Gastroesophageal sphincter (tissue), 4 donors: ENCODE measurements at regions not wholly inside any gene's neighbourhood (a gene's known extent, or its start where the extent isn't known, plus 50 kb on each side); places are given as distances from the start of the nearest gene placed in this dataset.
A peak's percentile ranks its signal among the peaks of the same experiment; 100 is the strongest.

Source experiments
- ATAC-seq: fragments of 150-250 bp; one replicate; pipeline ENCODE4 v1.9.1; 2016; ENCODE audit warnings: mild to moderate bottlenecking, moderate library complexity
- H3K27ac ChIP-seq, 4 donors: fragments of 200-600 bp; sonication (generic) in 3 of 4; 1 replicate in 3 of 4; 2 replicates in 1 of 4; pipeline ENCODE4 v1.5.1; 2016 to 2019
- H3K27me3 ChIP-seq: fragments of 200-600 bp; sonication (generic); one replicate; pipeline ENCODE4 v1.5.1; 2019
- H3K36me3 ChIP-seq, 2 donors: fragments of 200-600 bp; sonication (generic); one replicate each; pipeline ENCODE4 v1.5.1; 2019; ENCODE audit warnings: control low read depth in 1 of 2
- H3K4me1 ChIP-seq, 3 donors: fragments of 200-600 bp; sonication (generic); 1 replicate in 2 of 3; 2 replicates in 1 of 3; pipeline ENCODE4 v1.5.1; 2016 to 2019; ENCODE audit warnings: control low read depth in 2 of 3
- H3K4me3 ChIP-seq, 2 donors: fragments of 200-600 bp; sonication (generic); one replicate each; pipeline ENCODE4 v1.5.1; 2019; ENCODE audit warnings: mild to moderate bottlenecking in 1 of 2, moderate library complexity in 1 of 2
- H3K9me3 ChIP-seq, 3 donors: fragments of 200-600 bp; sonication (generic); one replicate each; pipeline ENCODE4 v1.5.1; 2017 to 2019; ENCODE audit warnings: control low read depth in 2 of 3
- CTCF ChIP-seq, 4 experiments: fragments of 200-600 bp in 2 of 4; fragments of 450-650 bp in 2 of 4; sonication (generic) in 1 of 4; IDR thresholded peaks; one replicate each; pipeline ENCODE4 v1.5.1; 2017 to 2019; ENCODE audit warnings: antibody characterized with exemption in 4 of 4, mild to moderate bottlenecking in 2 of 4, moderate library complexity in 2 of 4
- EP300 ChIP-seq: sonication (generic); formaldehyde crosslinking; IDR thresholded peaks from one replicate; pipeline ENCODE4 v1.6.1; 2017; ENCODE audit warnings: antibody characterized with exemption, mild to moderate bottlenecking
- POLR2A ChIP-seq, 2 donors: fragments of 450-650 bp; IDR thresholded peaks; one replicate each; pipeline ENCODE4 v1.6.1; 2017; ENCODE audit warnings: antibody characterized with exemption in 2 of 2, mild to moderate bottlenecking in 2 of 2, moderate library complexity in 1 of 2
- POLR2AphosphoS5 ChIP-seq: sonication (generic); formaldehyde crosslinking; IDR thresholded peaks from one replicate; pipeline ENCODE4 v1.6.1; 2017; ENCODE audit warnings: antibody characterized with exemption
- WGBS, 2 donors: methylation state at CpG; one replicate each; pipeline ENCODE4 v1.1.5; 2018; ENCODE audit warnings: low coverage in 1 of 2; 5-methylcytosine and 5-hydroxymethylcytosine counted together

- WGBS, 2 donors = 39 to 45% methylated on average over 10 of the region's 10 CpGs
- Histone ChIP-seq H3K9me3 (no peaks in the 10 kb centered on the region), H3K4me1 (no peaks in the 10 kb centered on the region), H3K27me3 (no peaks in the 10 kb centered on the region), H3K4me3 (no peak overlapping the region), H3K27ac (no peak overlapping the region), H3K36me3 (no peaks in the 10 kb centered on the region)
- ATAC-seq = no peak
- TF ChIP-seq POLR2A (IDR thresholded peaks at IDR 0.05) (no peak), CTCF (IDR thresholded peaks at IDR 0.05) (peak in 2 of 4 experiments; percentile 38 to 39)
These were observed 329.3 kb upstream of the OR4E1 start for GRCh38 chr14:22002860-22003284.

DNA sequence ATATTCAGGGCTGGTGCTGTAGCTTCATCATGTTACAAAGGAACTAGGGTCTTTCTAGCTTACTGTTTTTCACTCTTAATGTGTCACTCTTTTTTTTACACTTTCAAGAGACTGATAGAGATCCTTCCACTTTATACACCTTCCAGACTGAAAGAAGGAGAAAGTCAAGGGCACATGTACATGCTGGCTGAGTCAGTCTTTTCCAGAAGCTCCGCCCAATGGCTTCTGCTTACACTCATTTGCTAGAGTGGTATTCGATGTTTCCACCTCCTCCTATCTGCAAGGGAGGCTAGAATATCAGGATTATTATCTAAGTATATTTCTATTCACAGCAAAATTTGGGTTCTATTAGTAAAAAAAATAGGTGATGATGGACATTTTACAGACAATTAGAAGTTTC is 325.8 kb upstream of the OR4E1 start:
- H3K4me3 ChIP-seq = no peak overlapping the region
- WGBS, 2 donors = 61 to 64% methylated on average over 2 of the region's 2 CpGs
- no peaks in the 10 kb centered on the region for H3K9me3 ChIP-seq
- H3K27me3 ChIP-seq = no peaks in the 10 kb centered on the region
- H3K27ac ChIP-seq = no peak overlapping the region
- no peak for ATAC-seq
- H3K36me3 ChIP-seq = no peaks in the 10 kb centered on the region
- TF ChIP-seq POLR2A (IDR thresholded peaks at IDR 0.05) = no peak
- no peak for TF ChIP-seq POLR2AphosphoS5
- TF ChIP-seq CTCF (IDR thresholded peaks at IDR 0.05) = no peak
- no peak for TF ChIP-seq EP300
- no peaks in the 10 kb centered on the region for H3K4me1 ChIP-seq

- H3K9me3 ChIP-seq = no peaks in the 10 kb centered on the region
- no peaks in the 10 kb centered on the region for H3K4me1 ChIP-seq
- H3K36me3 ChIP-seq = no peaks in the 10 kb centered on the region
- H3K4me3 ChIP-seq = no peak overlapping the region
- TF ChIP-seq POLR2AphosphoS5 = no peak
- H3K27ac ChIP-seq = no peak overlapping the region
- no peaks in the 10 kb centered on the region for H3K27me3 ChIP-seq
- 28 to 50% methylated on average over 2 to 3 of the region's 3 CpGs for WGBS, 2 donors
- ATAC-seq = no peak
These were observed 323.7 kb upstream of the OR4E1 start for GRCh38 chr14:21997300-21997699.

- H3K36me3 ChIP-seq = no peaks in the 10 kb centered on the region
- H3K4me1 ChIP-seq = no peaks in the 10 kb centered on the region
- no peaks in the 10 kb centered on the region for H3K9me3 ChIP-seq
- no peak for ATAC-seq
- TF ChIP-seq POLR2A (IDR thresholded peaks at IDR 0.05) (no peak), EP300 (no peak), CTCF (IDR thresholded peaks at IDR 0.05) (no peak), POLR2AphosphoS5 (no peak)
- H3K27me3 ChIP-seq = peaks cover 8% of the 10 kb centered on the region
- no peak overlapping the region for H3K27ac ChIP-seq
- H3K4me3 ChIP-seq = no peak overlapping the region
These were observed 321.7 kb upstream of the OR4E1 start for GRCh38 chr14:21995332-21995731.

- TF ChIP-seq POLR2A (IDR thresholded peaks at IDR 0.05) (no peak), POLR2AphosphoS5 (no peak), CTCF (IDR thresholded peaks at IDR 0.05) (no peak), EP300 (no peak)
- H3K27me3 ChIP-seq = peaks cover 8% of the 10 kb centered on the region
- ATAC-seq = no peak
- H3K4me3 ChIP-seq = no peak overlapping the region
- no peaks in the 10 kb centered on the region for H3K36me3 ChIP-seq
- H3K4me1 ChIP-seq = no peaks in the 10 kb centered on the region
- H3K9me3 ChIP-seq = no peaks in the 10 kb centered on the region
- H3K27ac ChIP-seq = no peak overlapping the region
These were observed 320.2 kb upstream of the OR4E1 start for GRCh38 chr14:21993837-21994236.

DNA sequence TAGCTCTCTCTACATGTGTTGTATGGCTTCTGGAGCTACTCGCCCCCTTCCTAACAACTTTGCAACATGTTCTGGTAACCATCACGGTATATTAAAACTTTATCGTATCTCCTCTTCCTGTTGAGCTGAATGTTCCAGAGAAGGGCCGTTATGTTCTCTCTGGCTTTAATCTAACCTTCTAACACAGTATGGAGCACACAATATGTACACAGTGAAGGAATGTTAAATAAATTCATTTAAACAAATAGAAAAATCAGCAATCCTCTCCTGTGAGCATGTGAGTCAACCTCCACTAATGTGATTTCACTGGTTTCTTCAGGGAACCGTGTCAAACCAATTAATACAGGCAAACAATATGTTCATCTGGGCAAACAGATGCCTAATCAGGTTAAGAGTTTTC is 319.5 kb upstream of the OR4E1 start:
- no peak for ATAC-seq
- WGBS, 2 donors = 75 to 91% methylated on average over 5 of the region's 5 CpGs
- H3K27me3 ChIP-seq = peaks cover 8% of the 10 kb centered on the region
- no peaks in the 10 kb centered on the region for H3K9me3 ChIP-seq
- TF ChIP-seq EP300 (no peak), CTCF (IDR thresholded peaks at IDR 0.05) (no peak)
- H3K4me1 ChIP-seq = no peaks in the 10 kb centered on the region
- H3K36me3 ChIP-seq = no peaks in the 10 kb centered on the region
- H3K4me3 ChIP-seq = no peak overlapping the region
- no peak overlapping the region for H3K27ac ChIP-seq
